Fibroblast of the conjunctiva (primary cell): ENCODE measurements at regions not wholly inside any gene's neighbourhood (a gene's known extent, or its start where the extent isn't known, plus 50 kb on each side); places are given as distances from the start of the nearest gene placed in this dataset.

Experiments used
- DNase-seq: peaks from one replicate; pipeline ENCODE4 v3.0.0-alpha.2; 2010; ENCODE audit warnings: low read depth

DNA sequence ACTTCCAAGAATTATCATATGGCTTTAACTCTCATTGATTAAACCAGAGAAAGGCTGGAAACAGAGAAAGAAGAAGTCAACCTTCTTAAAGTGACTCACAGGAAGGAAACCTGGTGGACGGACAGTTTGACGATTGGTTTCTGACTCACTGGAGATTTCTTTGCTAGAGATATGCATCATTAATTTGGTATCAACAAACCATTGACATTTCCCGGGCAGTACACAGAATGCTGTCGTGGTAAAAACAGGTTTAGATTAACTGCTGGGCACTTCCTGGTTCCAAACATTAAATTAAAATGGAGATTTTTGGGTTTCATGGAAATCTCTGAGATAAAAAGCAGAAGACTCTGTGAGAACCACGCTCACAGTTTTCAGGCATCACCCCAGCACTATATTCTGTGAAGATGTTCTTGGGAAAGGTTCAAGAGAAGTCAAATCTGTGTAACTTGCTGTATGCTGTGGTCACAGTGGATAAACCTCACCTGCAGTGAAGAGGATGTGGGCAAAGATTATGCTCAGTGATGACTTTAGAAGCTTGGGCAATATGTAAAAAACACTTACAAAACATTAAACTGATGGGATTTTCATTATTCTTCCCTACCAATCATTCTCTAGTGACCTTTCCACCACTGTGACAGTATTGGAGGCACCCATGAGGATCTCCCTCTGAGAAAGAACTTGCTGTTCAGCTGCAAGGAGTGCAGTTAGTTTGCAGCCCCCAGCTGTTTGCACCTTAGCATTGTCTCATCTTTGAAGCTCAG lies 61.1 kb upstream of the CD44 start:
- DNase-seq, result no peak

DNA sequence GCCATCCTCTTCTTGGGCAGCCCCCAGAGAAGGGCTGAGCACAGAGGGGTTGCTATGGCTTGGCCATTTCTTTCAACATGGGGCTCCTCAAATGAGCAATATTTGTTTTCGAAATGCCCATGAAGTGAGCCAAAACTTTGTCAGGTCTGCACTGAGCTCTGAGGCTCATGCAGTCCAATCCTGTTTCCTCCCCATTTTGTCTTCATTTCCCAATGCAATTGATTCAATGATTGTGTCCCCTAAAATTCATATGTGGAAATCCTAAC lies 60.6 kb upstream of the CD44 start:
- DNase-seq, result no peak

DNA sequence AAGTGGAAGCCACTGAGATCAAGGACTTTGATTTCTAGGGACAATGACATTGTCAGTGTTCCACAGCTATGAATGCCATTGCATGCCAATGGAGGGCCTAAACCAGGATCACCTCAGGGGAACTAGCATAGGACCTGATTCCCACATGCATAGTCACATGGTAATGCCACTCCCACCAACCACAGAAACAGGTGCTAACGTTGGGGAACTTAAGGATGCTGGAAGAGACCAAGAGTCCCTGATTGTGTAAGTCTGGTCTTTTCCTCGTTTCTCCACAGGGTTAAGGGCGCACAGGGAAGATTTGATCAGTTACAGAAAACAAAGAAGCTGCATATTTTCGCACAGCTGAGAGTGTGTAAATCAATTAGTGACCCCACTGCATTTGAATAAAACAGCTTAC lies 59.4 kb upstream of the CD44 start:
- no peak for DNase-seq

DNA sequence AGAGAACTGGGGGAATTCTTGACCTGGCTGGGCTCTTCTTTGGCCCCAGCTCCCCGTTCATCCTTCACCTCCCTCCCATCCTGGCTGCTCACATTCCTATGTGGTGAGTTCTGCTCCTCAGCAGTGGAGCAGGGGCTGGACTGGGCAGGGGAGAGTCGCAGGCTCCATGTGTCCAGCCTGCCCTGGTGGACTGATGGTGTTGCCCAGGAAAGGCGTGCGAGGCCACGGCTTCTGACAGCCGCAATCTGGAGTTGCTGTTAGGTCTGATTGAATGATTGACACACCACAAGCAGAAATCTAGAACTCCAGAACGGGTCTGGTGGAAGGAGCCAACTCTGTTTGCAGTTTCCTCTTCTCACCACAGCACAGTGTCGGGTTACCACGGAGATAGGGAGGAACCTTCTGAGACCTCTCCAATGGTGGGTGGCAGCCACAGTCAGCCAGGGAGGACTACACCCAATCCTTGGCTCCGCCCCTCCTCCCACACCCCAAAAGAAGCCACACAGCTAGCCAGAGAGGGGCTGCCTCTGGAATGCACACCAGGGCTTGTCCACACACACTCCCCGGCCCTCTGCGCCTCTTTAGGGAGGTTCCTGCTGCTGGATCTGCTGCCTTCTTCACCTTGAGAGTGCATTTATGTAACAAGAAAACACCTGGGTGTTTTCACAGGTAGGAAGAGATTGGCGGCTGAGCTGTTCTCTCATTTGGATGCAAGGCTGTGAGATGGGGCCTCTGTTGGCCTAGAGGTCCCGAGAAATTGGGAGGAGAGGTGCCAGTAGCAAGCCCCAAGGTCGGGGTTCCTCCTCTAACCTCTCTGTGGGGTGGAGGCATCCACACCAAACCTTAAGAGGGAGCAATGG lies 56.4 kb upstream of the CD44 start:
- peak; percentile 47 for DNase-seq

DNA sequence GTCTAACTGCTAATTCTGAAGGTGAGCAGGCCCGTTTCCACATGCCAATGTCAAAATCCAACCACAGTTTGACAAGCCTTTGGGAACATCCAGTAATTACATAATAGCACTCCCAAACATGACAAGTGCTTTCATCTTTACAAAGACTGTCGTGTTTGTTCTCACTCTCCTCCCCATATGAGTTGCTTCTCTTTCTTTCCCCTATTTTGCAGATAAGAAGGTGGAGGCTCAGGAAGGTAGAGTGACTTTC lies 55.9 kb upstream of the CD44 start:
- no peak for DNase-seq

DNA sequence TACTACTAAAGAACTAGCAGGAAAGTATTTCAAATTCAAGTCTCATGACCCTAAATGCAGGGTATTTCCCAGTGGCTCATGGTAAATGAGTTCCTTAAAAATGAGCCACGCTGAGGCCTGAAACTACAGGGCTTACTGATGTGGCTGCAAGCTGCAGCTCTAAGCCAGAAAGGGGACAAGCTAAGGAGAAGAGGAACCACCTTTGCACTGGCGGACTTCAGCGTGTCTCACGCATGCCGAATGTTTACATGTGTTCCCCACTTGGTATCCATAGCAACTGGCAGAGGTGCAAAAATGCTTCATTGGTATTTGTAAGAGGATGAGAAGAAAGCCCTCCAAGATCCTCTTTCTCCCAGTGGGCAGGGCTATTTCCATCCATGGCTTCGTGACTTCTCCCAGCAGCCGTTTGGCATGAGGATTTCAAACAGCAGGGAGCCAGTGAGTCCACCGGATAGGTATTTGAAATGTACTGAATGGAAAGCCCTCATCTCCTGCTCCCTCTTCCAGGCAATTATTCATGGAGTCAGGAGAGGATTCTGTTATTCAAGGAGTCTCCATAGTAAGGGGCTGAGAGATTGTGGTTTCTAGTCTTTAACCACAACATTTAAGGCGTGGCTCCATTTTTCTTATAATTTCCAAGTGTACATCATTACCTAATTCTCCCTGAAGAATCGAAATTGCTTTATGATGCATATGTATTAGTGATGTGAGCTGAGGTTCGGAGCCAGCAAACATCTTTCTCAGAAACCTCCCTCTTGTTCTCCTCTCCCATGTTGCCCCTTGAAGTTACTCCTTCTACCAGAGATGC lies 55.3 kb upstream of the CD44 start:
- DNase-seq, result peak; percentile 96

DNA sequence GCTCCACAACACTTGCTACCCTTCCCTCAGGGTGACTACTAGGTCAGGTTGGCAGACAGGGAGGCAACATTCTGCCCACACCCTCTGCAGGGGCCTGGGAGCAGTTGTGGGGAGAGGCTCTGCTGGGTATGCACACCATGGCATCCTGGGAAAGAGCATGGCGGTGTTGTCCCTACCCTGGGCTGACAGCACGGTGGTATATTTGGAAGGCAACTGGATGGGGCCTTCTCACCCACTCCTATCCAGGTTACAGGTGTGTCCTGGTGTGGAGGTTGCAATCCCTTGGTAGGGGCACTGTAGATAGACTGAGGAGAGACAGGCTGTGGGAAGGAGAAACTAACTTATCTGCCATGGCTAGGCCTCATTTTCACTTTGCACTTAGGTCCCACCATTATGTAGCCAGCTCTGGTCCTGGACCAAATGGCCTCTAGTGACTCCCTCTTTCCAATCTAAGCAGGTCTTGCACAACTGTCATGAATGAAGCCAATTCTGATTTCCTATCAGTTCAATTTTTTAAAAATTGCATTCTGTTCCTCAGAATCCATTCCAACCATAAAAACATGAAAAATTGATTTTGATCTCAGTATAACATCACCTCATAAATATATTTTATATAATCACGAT lies 54.0 kb upstream of the CD44 start:
- DNase-seq, result no peak

DNA sequence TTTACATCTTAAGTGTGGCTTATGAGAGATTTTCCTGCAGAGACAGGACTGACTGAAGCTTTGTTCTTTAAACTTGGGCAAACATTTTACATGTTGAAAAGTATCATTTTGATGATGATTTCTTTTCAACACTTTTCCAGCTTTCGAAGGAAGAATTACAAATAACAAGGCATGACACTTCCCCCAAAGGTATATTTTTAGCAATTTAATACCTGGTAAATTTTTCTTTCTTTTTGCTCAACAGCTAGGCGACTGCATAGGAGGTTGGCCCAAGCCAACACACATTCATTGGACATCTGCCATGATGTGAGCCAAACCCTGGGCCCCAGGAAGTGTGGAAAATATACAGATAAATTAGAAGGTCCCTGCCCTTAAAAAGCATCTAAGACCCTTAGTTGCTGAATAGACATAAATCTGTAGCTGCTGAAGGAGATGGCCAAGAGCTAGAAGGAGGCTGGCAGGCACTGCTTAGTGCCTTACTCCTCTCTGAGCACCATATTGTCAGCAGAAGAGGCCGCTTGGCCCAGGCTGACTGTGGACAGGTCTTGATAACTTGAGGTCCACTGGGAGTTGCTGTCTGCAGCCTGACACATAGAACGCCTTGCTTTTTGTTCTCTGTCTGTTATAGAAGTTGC lies 53.3 kb upstream of the CD44 start:
- no peak for DNase-seq

DNA sequence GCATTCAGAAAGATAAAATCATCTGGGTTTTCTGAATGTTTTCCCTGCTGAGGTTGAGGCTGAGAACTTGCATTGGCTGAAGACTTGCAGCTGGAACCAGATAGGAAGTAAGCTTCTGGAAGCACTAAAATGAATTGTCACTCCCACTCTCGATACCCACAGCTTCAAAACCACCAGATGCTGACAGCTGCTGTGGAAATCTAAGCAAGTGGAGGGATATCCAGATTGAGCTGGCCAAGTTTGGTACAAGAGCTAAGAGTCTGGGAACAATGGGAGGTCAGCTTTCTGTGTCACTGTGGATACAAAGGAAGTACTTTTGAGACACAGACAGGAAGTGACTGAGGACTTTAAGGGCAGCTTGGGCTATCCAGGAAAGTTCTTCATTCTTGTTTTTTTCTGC lies 51.3 kb upstream of the CD44 start:
- DNase-seq, result no peak

DNA sequence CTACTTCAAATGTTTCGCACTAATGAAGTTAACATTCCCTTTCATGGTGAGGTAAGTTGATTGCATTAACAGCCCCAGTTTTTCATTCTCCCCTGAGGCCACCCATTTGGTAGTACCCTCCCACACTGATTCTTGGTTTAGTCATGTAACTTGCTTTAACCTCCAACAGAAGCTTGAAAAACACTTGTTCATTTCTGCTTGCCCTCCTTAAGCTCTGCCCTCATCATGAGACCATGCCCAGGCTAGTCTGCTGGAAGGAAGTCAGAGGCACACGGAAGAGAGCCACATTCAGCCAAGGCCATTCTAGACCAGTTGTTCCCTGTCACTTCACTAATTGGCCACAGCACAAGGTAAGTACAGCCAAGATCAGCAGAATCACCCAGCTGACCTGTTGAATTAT lies 50.7 kb upstream of the CD44 start:
- no peak for DNase-seq

DNA sequence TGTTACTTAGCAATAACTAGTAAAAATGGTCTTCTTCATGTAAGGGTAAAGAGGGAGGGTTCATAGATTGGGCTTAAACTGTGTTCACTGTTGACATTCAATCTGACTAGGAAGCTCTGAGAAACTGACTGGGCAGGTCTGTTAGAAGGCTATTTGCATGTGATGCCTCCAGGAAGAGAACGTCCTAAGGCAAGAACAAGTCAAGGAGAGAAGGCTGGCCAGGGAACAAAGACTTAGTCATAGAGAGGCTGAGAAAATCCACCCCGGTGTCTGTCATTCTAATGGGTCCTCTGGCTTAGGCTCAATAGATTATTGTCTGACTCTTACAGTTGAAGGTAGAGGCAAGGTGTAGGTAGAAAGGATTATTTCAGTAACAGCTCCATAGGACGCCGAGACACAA lies 50.3 kb upstream of the CD44 start:
- DNase-seq, result no peak
